ENCODE measurements at regions not wholly inside any gene's neighbourhood (a gene's known extent, or its start where the extent isn't known, plus 50 kb on each side); places are given as distances from the start of the nearest gene placed in this dataset.

- no peaks in the 10 kb centered on the region for H3K9me3 ChIP-seq (ENCODE audit: control insufficient read depth, insufficient read depth, low read length)
- H3K4me3 ChIP-seq (ENCODE audit: insufficient read depth, low read depth, low read length), result no peak overlapping the region
- 93% methylated on average over 3 of the region's 5 CpGs; no CpG with 5 or more reads in 1 of the 2 experiments for WGBS, 2 experiments (ENCODE audit: extremely low coverage in 2 of 2, insufficient read length in 1 of 2)
- no peak for ATAC-seq (ENCODE audit: low read depth)
- H3K23ac ChIP-seq (ENCODE audit: low read depth, low read length), result no peak overlapping the region
- no peak overlapping the region for H3K56ac ChIP-seq (ENCODE audit: extremely low read depth, insufficient read depth, low read length)
- H4K91ac ChIP-seq (ENCODE audit: insufficient read depth, low read depth, low read length), result no peak overlapping the region
- no peak overlapping the region for H3K18ac ChIP-seq (ENCODE audit: low read depth, low read length)
- no peak overlapping the region for H2AFZ ChIP-seq (replicated peaks; ENCODE audit: low read length, poor library complexity)
- no peak overlapping the region for H2BK15ac ChIP-seq (ENCODE audit: low read depth, low read length)
- no peak overlapping the region for H3K27ac ChIP-seq (ENCODE audit: insufficient read depth, low read length)
- no peaks in the 10 kb centered on the region for H3K4me1 ChIP-seq (ENCODE audit: control insufficient read depth, insufficient read depth, low read length)
- in situ Hi-C loops (cut with MboI; ENCODE audit: low sequenced_read_pairs), result no loop called here
- dilution Hi-C loops (cut with HindIII; ENCODE audit: low sequenced_read_pairs, unreplicated experiment), result no loop called here
- H3K27me3 ChIP-seq (ENCODE audit: control insufficient read depth, insufficient read depth, low read length), result no peaks in the 10 kb centered on the region
- BruUV-seq (replicated peaks), result no TSS peak
- H3K14ac ChIP-seq (replicated peaks; ENCODE audit: low read depth, low read length), result no peak overlapping the region
- H2BK5ac ChIP-seq (ENCODE audit: low read depth, low read length, poor library complexity, severe bottlenecking), result no peak overlapping the region
- H4K20me1 ChIP-seq (ENCODE audit: insufficient read depth, low read length), result no peaks in the 10 kb centered on the region
- no peak overlapping the region for H2BK20ac ChIP-seq (ENCODE audit: low read depth, low read length)
- no peaks in the 10 kb centered on the region for H3K79me1 ChIP-seq (ENCODE audit: low read depth in 1 of 2, low read length in 2 of 2)
- H4K5ac ChIP-seq (ENCODE audit: low read depth, low read length), result no peak overlapping the region
- intact Hi-C loops (cut with micrococcal nuclease), result no loop called here
- no peak overlapping the region for H4K8ac ChIP-seq (ENCODE audit: low read depth in 2 of 2, low read length in 2 of 2)
- no peaks in the 10 kb centered on the region for H3K36me3 ChIP-seq (ENCODE audit: control insufficient read depth, insufficient read depth, low read length)
- POLR2A ChIA-PET (ENCODE audit: unreplicated experiment), result no interaction called here
- no peak for TF ChIP-seq RAD21 (IDR thresholded peaks at IDR 0.05; ENCODE audit: low read length)
- no peak for TF ChIP-seq CEBPB (IDR thresholded peaks at IDR 0.05; ENCODE audit: low read depth, low read length)
- TF ChIP-seq MXI1 (IDR thresholded peaks at IDR 0.05; ENCODE audit: borderline replicate concordance, low read depth, low read length), result no peak
- TF ChIP-seq POLR2A (IDR thresholded peaks at IDR 0.05; ENCODE audit: low read depth, low read length), result no peak
- TF ChIP-seq NFE2L2 (IDR thresholded peaks at IDR 0.05; ENCODE audit: low read depth, low read length), result no peak
- H2AK9ac ChIP-seq (replicated peaks; ENCODE audit: low read depth, low read length, poor library complexity), result no peak overlapping the region
- H2BK120ac ChIP-seq (ENCODE audit: low read depth, low read length), result no peak overlapping the region
- DNase-seq, result no peak
- no peak overlapping the region for H3K4me2 ChIP-seq (ENCODE audit: low read depth, low read length)
- no peak overlapping the region for H2AK5ac ChIP-seq (ENCODE audit: low read depth, low read length)
- CTCF ChIA-PET, result no interaction called here
- H3K9me1 ChIP-seq (ENCODE audit: insufficient read depth, low read length), result 0 out of 2 replicates have a peak, but pooled peaks cover 2% of the 10 kb centered on the region
- H3K9ac ChIP-seq (ENCODE audit: low read depth, low read length), result no peak overlapping the region
- no peak overlapping the region for H3K4ac ChIP-seq (ENCODE audit: low read depth, low read length)
Measured at GRCh38 chr4:138788857-138789256, 226.7 kb upstream of the NOCT start.
